HG02678 (cell line): ENCODE measurements at regions not wholly inside any gene's neighbourhood (a gene's known extent, or its start where the extent isn't known, plus 50 kb on each side); places are given as distances from the start of the nearest gene placed in this dataset.
"Not testable (repeated sequence)": the region's sequence is repeated elsewhere in the genome, so short reads cannot be mapped to it uniquely, and the experiment has no call there.

ENCODE experiments used
- ATAC-seq: cut with Tn5 transposase; IDR thresholded peaks from one replicate; pipeline ENCODE4 v1.9.1; 2021; ENCODE audit warnings: mild to moderate bottlenecking, moderate library complexity; ENCODE audit not compliant: unreplicated experiment

DNA sequence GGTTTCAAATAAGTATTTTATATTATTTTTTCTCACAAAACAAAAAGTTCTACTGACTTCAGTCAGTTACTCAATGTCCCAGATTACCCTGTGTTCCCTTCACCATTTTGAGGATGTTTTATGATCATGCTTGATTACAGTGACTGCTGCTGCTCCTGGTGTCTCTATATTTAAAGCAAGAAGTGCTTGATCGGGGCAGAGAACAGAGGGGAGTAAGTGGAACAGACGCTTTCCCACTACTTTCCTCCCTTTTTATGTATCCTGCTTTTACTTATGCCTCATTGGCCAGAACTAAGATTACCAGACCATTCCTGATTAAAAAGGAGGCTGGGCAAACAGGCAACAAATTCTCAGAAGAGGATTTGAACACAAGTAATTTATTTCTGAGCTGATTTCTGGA lies 612.1 kb downstream of the VGLL3 start:
- ATAC-seq, result no peak

DNA sequence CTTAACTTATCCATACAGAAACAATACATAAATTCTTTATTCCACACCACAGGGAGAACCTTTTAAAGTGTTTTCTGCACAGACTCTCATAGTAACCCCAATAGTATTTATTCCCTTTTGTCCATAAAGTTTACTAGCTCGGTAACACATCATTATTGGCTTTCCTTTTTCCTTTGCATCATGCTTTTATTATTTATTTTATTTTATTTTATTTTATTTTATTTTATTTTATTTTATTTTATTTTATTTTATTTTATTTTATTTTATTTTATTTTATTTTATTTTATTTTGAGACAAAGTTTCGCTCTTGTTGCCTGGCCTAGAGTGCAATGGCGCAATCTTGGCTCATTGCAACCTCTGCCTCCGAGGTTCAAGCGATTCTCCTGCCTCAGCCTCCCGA lies 655.4 kb downstream of the VGLL3 start:
- not testable (repeated sequence) for ATAC-seq

DNA sequence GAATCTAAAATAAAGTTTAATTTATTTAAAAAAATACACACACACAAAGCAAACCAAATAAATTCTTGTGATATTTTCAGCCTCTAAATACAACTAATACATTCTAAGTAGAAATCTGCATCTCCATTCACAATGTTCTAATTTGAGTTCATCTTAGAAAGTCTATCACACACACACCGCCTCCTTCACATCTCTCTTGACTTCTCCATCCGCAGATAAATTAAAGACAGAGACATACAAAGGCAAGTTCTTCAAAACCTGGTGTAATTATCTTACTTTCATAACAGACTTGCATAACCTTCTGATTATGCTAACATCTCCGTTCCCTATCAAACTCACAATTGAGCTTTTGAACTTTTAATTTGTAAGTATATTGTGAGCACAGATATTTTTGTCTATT lies 657.3 kb downstream of the VGLL3 start:
- no peak for ATAC-seq

DNA sequence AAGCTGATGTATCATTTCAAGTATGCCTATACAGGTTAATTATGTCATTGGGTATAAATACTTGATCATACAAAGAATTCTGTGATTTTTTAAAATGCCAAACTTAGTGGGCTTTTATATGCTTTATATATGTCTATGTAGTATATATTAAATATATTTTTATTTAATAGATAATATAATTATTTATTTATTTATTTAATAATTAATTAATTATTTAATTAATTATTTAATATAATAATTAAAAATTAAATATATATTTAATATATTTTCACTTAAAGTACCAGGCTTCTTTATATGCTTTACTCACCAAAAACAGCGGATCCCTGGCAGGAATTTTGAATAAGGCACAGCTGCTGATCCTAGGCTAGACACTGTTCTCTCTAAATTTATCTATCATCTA lies 687.0 kb downstream of the VGLL3 start:
- no peak for ATAC-seq

DNA sequence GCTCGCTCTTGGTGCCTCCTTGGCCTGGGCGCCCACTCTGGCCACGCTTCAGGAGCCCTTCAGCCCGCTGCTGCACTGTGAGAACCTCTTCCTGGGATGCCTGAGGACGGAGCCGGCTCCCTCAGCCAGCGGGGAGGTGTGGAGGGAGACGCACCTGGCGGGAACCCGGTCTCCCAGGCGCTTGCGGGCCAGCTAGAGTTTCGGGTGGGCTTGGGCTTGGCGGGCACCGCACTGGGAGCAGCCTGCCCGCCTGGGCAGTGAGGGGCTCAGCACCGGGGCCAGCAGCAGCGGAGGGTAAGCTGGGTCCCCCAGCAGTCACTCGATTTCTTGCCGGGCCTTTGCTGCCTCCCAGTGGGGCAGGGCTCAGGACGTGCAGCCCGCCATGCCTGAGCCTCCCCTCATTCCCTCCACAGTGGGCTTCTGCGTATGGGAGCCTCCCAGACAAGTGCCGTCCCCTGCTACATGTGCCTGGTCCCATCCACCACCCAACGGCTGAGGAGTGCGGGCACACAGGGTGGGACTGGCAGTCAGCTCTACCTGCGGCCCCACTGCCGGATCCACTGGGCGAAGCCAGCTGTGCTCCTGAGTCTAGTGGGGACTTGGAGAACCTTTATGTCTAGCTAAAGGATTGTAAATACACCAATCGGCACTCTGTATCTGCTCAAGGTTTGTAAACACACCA lies 708.7 kb downstream of the VGLL3 start:
- no peak for ATAC-seq

DNA sequence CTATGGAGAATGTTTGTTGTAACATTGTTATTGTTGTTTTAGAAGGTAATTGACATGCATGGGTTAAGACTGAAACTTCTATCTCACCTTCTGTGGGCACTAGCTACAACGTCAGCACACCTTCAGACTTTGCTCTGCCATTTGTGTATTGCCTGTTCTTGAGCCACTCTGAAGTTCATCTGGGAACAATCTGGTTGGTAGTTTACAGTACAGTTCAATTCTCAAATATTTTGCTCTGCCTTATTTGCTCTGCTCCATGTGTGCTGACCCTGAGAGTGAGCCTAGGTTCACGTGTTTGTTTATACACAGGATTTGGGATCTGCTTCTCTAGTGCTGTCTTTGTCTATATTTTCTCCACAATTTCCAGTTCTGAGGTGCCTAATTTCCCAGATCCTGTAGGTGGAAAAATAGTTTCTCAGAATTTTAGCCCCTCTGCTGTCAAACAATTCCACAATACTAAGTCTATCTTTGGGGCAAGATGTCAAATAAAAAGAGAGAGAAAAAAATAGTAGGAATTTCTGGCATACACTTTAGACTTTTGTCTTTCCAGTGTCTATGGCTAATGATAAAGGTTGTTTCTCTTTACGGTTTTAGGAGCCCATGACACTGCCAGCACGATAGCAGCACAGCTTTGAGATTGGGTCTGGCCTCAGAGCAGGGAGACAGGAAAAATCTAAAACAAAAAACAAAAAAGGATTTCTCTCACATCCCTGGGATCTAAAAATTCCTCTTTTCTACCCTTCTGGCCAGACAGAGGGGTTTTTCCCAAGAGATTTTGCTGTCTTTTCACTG lies 721.4 kb downstream of the VGLL3 start:
- no peak for ATAC-seq

DNA sequence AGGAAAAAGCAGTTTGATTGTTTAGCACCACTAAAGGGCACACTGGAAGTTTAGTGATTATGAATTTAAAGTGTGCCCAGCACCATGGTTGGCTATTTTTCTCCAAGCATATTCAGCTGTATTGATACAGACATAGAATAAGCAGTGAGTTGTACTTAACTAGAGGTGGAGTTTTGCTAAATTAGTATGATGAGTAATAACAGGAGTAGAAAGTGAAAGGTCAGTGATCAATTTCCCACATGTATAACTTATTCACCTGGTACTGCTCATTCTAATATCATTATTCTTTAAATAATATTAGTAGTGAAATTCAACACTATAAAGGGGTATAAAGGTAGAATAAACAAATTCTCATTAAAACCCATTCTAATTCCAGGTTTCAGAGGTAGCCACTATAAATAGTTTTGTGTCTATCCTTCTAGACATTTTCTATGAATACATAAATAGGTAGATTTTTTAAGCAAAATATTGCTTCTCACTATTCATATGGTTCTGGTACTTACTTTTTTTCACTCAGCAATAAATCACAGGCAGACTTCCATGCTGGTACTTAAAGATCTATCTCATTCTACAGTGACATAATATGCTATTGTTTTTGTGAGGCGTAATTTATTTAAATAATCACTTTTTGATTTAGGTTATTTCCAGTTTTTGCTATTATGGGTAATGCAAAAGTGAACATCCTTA lies 732.9 kb downstream of the VGLL3 start:
- ATAC-seq, result peak; percentile 70

DNA sequence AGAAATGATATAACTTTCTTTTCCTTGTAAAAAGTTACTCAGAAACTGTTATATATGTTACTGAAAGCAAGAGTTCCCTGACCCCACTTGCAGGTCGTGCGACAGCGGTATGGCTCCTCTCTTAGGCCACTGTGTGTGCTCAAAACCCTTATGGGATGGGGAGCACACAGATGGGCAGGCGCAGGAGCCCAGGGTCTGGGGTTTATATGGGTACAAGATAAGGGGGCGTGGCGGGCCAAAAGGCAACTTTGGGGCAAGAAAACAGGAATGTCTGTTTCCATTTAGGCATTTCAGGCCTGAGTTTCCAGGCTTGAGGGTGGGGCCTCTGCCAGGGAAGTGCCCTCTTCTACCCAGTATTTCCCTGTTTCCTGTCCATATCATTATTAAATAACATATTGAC lies 736.5 kb downstream of the VGLL3 start:
- no peak for ATAC-seq

DNA sequence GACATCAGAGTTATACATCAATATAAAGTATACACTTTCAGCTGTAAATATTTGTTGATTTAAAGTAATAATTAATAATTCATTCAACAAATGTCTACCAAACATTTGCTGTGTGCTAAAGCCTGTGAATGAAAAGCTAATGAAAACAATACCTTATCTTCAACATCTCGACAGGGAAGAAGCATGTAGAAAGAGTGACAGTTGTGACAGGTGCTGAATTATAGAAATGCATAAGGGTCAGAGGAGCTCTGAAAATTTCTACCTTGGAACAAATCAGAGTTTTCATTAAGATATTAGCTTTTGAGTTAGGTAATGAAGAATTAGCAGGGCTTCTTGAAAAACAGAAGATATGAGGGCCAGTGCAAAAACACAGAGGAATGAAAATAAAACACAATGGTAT lies 739.2 kb downstream of the VGLL3 start:
- no peak for ATAC-seq

DNA sequence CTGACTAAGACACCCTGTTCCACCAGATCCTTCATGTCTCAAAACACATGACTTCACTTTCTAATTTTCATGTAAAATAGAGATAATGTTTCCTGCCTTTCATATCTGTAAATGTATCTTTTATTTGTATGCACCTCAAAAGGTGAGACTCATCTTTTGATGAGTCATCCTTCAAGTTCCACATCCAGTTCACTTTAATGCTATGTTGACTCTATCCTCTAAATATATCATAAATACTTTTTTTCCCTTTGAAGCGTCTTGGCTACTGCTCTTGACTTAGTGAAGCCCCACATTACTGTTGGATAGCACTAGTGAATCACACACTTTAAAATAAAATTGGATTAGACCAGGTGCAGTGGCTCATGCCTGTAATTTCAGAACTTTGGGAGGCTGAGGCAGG lies 741.1 kb downstream of the VGLL3 start:
- ATAC-seq, result no peak

DNA sequence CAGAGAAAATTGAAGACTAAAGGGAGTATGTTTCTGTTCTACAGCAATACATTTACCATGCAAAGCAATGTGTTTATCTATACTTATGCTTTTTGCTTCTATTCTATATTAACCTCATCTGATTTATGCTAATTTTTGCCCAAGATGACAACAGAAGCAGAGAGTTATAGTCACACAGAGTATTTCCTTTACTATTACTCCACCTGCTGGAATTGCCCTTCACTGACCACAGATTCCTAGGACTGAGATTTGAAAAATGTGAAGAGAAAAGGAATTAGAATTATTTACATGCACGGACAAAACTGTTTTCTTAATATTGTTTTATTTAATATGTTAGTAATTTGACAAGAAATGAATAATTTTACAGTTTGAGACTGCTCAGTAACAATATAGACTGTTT lies 745.6 kb downstream of the VGLL3 start:
- no peak for ATAC-seq

DNA sequence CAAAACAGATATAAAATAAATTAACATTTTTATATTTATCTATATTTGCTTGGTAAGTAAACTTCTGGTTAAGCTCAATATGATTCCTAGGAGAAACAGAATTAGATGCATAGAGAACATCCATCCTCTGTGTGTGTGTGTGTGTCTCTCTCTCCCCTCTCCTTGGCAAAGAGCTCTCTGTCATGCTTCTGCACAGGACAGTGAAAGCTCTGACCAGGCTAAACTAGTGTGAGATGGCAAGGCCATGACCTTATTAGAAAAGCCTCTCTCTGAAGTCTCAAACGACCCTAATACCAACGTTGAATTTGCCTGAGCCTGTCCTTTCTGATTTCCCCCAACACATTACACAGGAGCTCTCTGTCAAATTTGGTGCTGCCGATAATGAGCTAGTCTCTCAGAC lies 746.0 kb downstream of the VGLL3 start:
- no peak for ATAC-seq

DNA sequence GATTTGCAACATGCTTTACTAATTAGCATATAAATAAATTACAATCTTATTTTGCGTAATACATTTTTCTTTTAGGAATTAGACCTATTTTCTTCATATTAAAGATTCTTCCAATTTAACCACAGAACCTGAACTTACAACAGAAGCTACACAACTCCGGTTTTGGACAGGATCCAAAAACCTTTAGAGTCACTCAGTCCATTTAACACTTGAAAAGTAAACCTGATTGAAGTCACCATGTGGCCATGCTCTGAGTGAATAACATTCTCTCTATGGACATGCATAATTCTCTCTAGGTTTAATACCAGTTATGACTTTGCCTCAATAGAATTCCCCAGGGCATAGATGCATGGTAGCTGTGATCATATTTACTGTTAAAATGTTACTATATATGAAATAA lies 751.0 kb downstream of the VGLL3 start:
- ATAC-seq, result no peak

DNA sequence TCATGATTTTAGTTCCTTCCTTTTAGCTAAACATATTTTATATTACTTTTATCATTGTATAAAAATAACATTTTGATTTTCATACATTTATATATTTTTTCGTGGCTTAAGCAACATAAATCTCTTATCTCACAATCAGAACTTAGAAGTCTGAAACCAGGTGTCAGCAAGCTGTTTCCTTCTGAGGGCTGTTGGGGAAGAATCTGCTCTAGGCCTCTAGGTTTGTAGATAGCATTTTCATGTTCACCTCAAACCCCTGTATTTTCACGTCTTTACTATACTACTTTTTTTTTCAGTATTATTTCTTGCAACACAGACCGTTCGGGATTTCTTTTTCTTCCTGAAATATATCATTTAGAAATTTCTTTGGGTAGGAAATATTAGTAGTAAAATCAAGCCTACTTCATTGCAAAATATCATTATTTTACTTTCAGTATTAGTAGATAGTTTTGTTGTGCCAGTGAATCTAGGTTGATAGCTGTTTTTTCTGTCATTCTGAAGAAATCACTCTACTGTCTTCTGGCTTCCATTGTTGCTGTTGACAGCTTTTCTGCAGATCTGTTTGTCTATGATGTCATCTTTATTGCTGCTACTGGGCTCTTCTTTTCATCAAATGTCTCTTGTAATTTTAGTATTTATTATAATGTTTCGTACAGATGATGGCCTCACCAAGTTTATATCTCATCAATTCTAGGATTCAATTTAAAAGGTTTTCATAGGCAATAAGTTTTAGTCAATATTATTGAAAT lies 756.3 kb downstream of the VGLL3 start:
- ATAC-seq, result no peak

DNA sequence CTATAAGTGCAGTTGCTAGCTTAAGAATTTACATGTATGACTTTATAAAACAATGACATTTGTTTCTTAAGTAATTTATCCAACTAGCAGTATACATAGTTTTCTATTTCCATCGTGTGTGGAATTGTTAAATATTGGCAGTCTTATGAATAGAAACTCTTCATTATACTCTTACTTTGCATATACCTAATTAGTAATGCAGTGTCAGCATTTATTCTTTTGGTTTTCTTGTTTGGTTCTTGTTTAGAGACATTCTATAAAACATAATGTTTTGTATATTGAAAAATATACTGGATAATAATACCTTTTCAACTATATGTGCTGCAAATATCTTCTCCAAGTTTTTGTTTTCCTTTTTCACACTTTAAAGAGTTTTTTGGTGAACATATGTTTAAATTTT lies 760.2 kb downstream of the VGLL3 start:
- ATAC-seq, result no peak

DNA sequence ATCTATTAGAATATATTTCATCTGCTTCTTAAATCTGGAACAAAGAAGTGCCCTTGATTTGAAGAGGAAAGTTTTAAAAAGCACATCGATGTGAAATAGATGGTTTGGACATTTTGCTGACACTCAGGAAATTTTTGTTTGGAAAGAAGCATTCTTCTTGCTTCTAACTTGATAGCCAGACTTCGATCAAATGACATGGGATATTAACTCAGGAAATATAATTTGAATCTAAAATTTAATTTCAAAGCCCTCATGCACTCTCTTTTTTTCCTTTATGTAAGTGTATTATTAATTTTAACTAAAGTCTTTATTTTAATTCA lies 761.2 kb downstream of the VGLL3 start:
- ATAC-seq, result no peak

DNA sequence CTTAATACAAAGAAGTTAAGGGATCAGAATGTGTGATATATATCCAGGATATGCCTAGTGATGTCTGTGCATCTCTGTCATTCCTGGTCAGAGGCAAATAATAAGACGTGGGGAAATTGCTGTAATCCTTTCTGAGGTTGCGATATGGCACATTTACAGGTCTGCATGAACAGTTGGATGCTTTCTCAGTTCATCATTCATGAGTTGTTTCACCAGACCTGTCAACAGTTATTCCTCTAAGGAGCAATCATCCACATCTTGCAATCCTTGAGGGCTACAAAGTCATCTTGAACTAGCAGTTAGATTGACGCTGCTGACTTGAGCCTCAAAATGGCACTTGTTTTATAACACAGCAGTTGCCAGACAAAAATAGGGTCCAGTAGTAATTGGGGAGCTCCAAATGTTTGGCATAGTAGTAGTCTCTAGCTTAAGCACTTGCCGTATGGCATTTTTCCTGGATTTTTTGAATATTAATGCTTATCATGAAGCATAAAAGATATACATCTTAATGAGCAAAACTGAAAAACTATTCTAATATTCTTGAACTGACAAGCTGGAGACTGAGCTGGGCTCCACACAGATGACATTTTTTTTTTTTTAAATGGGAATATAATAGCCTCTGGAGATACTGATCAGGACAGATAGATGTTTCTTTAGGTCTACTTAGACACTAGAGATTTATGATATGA lies 761.7 kb downstream of the VGLL3 start:
- no peak for ATAC-seq

DNA sequence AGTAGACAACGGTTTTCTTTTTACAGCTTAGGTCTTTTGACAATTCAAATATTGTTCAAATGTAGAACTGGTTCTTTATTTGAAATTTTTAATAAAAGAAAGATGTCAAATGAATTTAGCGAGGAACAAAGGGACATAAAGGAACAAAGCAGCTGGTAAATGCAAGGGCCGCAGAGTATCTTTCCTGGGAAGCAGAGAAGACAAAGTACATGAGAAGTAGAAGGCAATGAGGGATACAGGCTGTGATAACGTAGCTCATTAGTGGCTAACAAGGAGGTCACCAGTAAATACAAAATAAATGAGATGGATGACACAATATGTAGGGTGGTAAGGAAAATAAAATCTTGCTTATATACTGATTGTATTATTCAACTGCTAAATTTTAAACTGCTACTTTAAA lies 762.8 kb downstream of the VGLL3 start:
- no peak for ATAC-seq

DNA sequence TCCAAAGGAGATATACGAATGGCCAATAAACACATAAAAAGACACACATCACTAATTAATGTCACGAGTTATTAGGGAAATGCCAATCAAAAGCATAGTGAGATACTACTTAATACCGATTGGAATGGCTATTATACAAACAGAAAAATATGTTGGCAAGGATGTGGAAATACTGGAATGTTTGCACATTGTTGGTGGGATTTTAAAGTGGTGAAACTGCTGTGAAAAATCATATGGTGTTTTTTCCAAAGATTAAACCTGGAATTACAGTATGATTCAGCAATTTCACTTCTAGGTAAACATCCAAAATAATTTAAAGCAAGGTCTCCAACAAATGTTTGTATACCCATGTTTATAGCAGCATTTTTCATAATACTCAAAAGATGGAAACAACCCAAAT lies 765.5 kb downstream of the VGLL3 start:
- ATAC-seq, result no peak

DNA sequence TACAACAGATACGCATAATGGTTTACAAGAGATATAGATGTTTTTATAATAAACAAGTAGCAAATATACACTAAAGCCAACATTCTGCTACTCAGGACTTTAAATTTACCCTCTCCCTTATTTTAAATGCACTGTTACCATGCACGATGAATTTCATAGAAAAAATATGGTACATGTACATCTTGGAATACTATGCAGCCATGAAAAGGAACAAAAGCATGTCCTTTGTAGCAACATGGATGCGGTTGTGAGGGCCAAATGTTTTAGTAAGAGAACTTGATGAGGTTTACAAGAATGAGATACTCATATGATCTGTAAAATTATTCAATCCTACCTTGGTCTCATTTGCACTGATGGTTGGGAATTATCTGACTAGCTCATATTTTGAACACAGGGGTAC lies 769.3 kb downstream of the VGLL3 start:
- ATAC-seq, result no peak

DNA sequence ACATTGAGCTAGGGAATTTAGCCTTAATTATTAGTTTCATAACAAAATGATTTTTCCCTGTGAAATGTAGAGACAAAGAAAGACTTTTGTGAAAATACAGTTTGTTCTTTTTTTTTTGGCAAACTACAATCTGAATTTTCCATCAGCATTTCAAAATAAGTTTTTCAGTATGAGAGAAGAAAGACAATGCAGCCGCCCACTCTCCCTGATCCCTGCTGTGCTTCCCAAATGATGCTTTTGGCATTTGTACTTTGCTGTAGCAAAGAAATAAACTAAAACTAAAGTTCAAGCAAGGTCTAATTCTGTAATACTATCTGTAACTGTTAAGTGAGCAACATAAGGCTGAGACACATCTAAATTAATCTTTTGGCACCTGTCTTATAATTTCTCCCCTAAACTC lies 782.2 kb downstream of the VGLL3 start:
- no peak for ATAC-seq
